Panc1 (cell line): ENCODE measurements at regions not wholly inside any gene's neighbourhood (a gene's known extent, or its start where the extent isn't known, plus 50 kb on each side); places are given as distances from the start of the nearest gene placed in this dataset.

Experiments used
- ATAC-seq: fragments of 200-7000 bp; cut with Tn5 transposase; 2 replicates; pipeline ENCODE4 v1.9.1; 2020; ENCODE audit warnings: mild to moderate bottlenecking, moderate library complexity
- BruUV-seq: library from RNA; stranded (reverse); fragments of 400-500 nt; replicated peaks from 2 replicates; lab custom pipeline; 2021; lab: Mats Ljungman, UMichigan
- CTCF ChIA-PET: fragments of 300-600 bp; sonication (Branson Sonifier 250); formaldehyde crosslinking; loops from one replicate; lab custom pipeline; 2022; ENCODE audit warnings: antibody characterized with exemption; lab: Charles Lee
- POLR2A ChIA-PET: fragments of 300-600 bp; sonication (Branson Sonifier 250); formaldehyde crosslinking; loops from one replicate; lab custom pipeline; 2022; ENCODE audit warnings: antibody characterized with exemption; lab: Charles Lee
- DNase-seq: peaks from one replicate; pipeline ENCODE4 v3.0.0-alpha.2; 2010; ENCODE audit warnings: low read depth, low spot score
- H3K27ac ChIP-seq: 2 replicates; pipeline ENCODE4 v1.5.1; 2011; ENCODE audit warnings: mild to moderate bottlenecking, low read length, inconsistent platforms
- H3K27me3 ChIP-seq: fragments of 200-500 bp; sonication (Bioruptor generic); 2 replicates; pipeline ENCODE4 v1.6.0; 2014; ENCODE audit warnings: low read length, inconsistent platforms; ENCODE audit not compliant: control insufficient read depth, insufficient read depth
- H3K36me3 ChIP-seq: fragments of 200-500 bp; sonication (Bioruptor generic); 2 replicates; pipeline ENCODE4 v1.5.1; 2014; ENCODE audit warnings: inconsistent platforms, mild to moderate bottlenecking, low read length, moderate library complexity; ENCODE audit not compliant: control insufficient read depth, insufficient read depth
- H3K4me1 ChIP-seq: 2 replicates; pipeline ENCODE4 v1.5.1; 2011; ENCODE audit warnings: inconsistent platforms, mild to moderate bottlenecking, low read length, moderate library complexity; ENCODE audit not compliant: control insufficient read depth, insufficient read depth
- H3K4me3 ChIP-seq, 2 experiments: 2 replicates each; pipeline ENCODE4 v1.5.1; 2011 to 2012; ENCODE audit warnings: low read depth in 2 of 2, low read length in 2 of 2, mild to moderate bottlenecking in 2 of 2, inconsistent platforms in 1 of 2, moderate library complexity in 1 of 2
- H3K9me3 ChIP-seq: fragments of 200-500 bp; sonication (Bioruptor generic); 2 replicates; pipeline ENCODE4 v1.5.1; 2014; ENCODE audit warnings: low read depth, mild to moderate bottlenecking, inconsistent platforms, low read length, moderate library complexity; ENCODE audit not compliant: control insufficient read depth, insufficient read depth
- POLR2AphosphoS5 ChIP-seq: IDR thresholded peaks from 2 replicates; pipeline ENCODE4 v1.6.1; 2012; ENCODE audit warnings: mild to moderate bottlenecking, low read depth, low read length, moderate library complexity
- REST ChIP-seq, 2 experiments: IDR thresholded peaks; 2 replicates each; pipeline ENCODE4 v1.6.1; 2011 to 2012; ENCODE audit warnings: low read depth in 2 of 2, control low read depth in 1 of 2, low read length in 1 of 2, mild to moderate bottlenecking in 1 of 2, moderate library complexity in 1 of 2; ENCODE audit not compliant: insufficient read depth in 1 of 2
- SIN3A ChIP-seq: IDR thresholded peaks from 2 replicates; pipeline ENCODE4 v1.6.1; 2012; ENCODE audit warnings: low read depth, mild to moderate bottlenecking, low read length, moderate library complexity, borderline replicate concordance; ENCODE audit not compliant: insufficient read depth
- TCF7L2 ChIP-seq: IDR thresholded peaks from 2 replicates; pipeline ENCODE4 v1.6.1; 2011; ENCODE audit warnings: mild to moderate bottlenecking, low read depth, low read length, inconsistent platforms
- in situ Hi-C: cut with HindIII; loops from 2 replicates; pipeline ENCODE4 v1.10.0; 2016; ENCODE audit warnings: low sequenced_read_pairs, low pct_unique_long_range_greater_than_20kb
- intact Hi-C: fragments of 100-400 bp; cut with micrococcal nuclease; formaldehyde crosslinking; loops from one replicate; pipeline ENCODE4 v1.10.0; 2022; ENCODE audit not compliant: unreplicated experiment
- TF ChIP-seq, protein P1 (sequence below): fragments of 450-650 bp; IDR thresholded peaks from 2 replicates; pipeline ENCODE4 v1.5.1; 2017; ENCODE audit warnings: mild to moderate bottlenecking

- no TSS peak for BruUV-seq
- Histone ChIP-seq H3K27ac (no peak overlapping the region), H3K4me1 (no peaks in the 10 kb centered on the region), H3K27me3 (no peaks in the 10 kb centered on the region), H3K4me3 (no peak overlapping the region), H3K9me3 (no peaks in the 10 kb centered on the region), H3K36me3 (no peaks in the 10 kb centered on the region)
- POLR2A ChIA-PET, result no interaction called here
- intact Hi-C loops (no loop called here), in situ Hi-C loops (no loop called here)
- ATAC-seq (no peak), DNase-seq (no peak)
- TF ChIP-seq, protein P1, sequence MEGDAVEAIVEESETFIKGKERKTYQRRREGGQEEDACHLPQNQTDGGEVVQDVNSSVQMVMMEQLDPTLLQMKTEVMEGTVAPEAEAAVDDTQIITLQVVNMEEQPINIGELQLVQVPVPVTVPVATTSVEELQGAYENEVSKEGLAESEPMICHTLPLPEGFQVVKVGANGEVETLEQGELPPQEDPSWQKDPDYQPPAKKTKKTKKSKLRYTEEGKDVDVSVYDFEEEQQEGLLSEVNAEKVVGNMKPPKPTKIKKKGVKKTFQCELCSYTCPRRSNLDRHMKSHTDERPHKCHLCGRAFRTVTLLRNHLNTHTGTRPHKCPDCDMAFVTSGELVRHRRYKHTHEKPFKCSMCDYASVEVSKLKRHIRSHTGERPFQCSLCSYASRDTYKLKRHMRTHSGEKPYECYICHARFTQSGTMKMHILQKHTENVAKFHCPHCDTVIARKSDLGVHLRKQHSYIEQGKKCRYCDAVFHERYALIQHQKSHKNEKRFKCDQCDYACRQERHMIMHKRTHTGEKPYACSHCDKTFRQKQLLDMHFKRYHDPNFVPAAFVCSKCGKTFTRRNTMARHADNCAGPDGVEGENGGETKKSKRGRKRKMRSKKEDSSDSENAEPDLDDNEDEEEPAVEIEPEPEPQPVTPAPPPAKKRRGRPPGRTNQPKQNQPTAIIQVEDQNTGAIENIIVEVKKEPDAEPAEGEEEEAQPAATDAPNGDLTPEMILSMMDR, result no peak
- TF ChIP-seq REST (IDR thresholded peaks at IDR 0.05; ENCODE audit: insufficient read depth in 1 of 2, low read depth in 2 of 2, low read length in 1 of 2) (no peak), POLR2AphosphoS5 (no peak), SIN3A (no peak), TCF7L2 (no peak)
- CTCF ChIA-PET, result no interaction called here
Observed at GRCh38 chr14:53550776-53551175, 397.7 kb upstream of the DDHD1 start.

DNA sequence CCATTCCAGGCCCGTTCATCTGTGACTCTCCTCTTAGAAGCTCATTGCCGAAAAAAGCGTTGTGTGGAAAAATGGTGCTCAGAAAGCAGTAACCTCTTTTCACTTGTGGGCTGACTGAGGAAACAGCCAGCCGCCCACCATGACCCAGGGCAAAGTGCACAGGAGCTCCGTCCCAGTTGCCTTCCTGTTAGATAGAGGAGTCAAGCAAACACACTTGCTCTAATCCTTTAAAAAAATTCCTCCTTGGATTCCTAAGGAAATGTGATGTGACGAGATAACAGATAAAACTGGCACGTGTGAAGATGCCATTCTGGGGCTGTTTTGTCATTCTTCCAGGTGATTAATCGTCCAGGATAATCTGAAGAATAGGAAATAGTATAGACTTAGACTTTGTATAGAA is 396.8 kb upstream of the DDHD1 start:
- ChIA-PET CTCF (no interaction called here), POLR2A (no interaction called here)
- in situ Hi-C loops, result no loop called here
- H3K9me3 ChIP-seq, result no peaks in the 10 kb centered on the region
- no peak overlapping the region for H3K4me3 ChIP-seq
- DNase-seq (no peak), ATAC-seq (no peak)
- H3K4me1 ChIP-seq, result no peaks in the 10 kb centered on the region
- BruUV-seq, result no TSS peak
- no peaks in the 10 kb centered on the region for H3K27me3 ChIP-seq
- no peak for TF ChIP-seq POLR2AphosphoS5
- no peak for TF ChIP-seq REST (IDR thresholded peaks at IDR 0.05; ENCODE audit: insufficient read depth in 1 of 2, low read depth in 2 of 2, low read length in 1 of 2)
- TF ChIP-seq, protein P1, result no peak
- no peak for TF ChIP-seq SIN3A
- no peak for TF ChIP-seq TCF7L2
- H3K27ac ChIP-seq, result no peak overlapping the region
- intact Hi-C loops, result no loop called here
- no peaks in the 10 kb centered on the region for H3K36me3 ChIP-seq
